ENCODE measurements at regions not wholly inside any gene's neighbourhood (a gene's known extent, or its start where the extent isn't known, plus 50 kb on each side); places are given as distances from the start of the nearest gene placed in this dataset.

GRCh38 chr13:105428811-105429210 lies 1106.7 kb downstream of the EFNB2 start (continued):
- TF ChIP-seq CHD7 (IDR thresholded peaks at IDR 0.05; ENCODE audit: insufficient replicate concordance, low read length) (no peak), POLR2AphosphoS5 (IDR thresholded peaks at IDR 0.05; ENCODE audit: low read depth, low read length) (no peak), EZH2 (IDR thresholded peaks at IDR 0.05; ENCODE audit: low read depth, low read length, severe bottlenecking) (no peak), KDM4A (IDR thresholded peaks at IDR 0.05; ENCODE audit: low read depth, low read length, severe bottlenecking) (no peak), JUND (IDR thresholded peaks at IDR 0.05; ENCODE audit: low read length) (no peak), KDM5A (IDR thresholded peaks at IDR 0.05; ENCODE audit: low read length) (no peak), SIN3A (conservative IDR thresholded peaks at IDR 0.05 in 1 of 2, IDR thresholded peaks at IDR 0.05 in 1 of 2; ENCODE audit: low read depth in 1 of 2, low read length in 2 of 2) (no peak), MAFK (IDR thresholded peaks at IDR 0.05; ENCODE audit: low read depth, low read length) (no peak), CTCF (IDR thresholded peaks at IDR 0.05; ENCODE audit: control extremely low read depth in 1 of 3, insufficient read depth in 1 of 3, low read depth in 1 of 3, low read length in 3 of 3) (no peak), TBP (IDR thresholded peaks at IDR 0.05; ENCODE audit: low read depth, low read length) (no peak)
